HG02970 (cell line): ENCODE measurements at regions not wholly inside any gene's neighbourhood (a gene's known extent, or its start where the extent isn't known, plus 50 kb on each side); places are given as distances from the start of the nearest gene placed in this dataset.

Experiments
- ATAC-seq: cut with Tn5 transposase; IDR thresholded peaks from one replicate; pipeline ENCODE4 v1.9.1; 2021; ENCODE audit warnings: mild to moderate bottlenecking, moderate library complexity, moderate number of reproducible peaks; ENCODE audit not compliant: unreplicated experiment, low FRiP score

DNA sequence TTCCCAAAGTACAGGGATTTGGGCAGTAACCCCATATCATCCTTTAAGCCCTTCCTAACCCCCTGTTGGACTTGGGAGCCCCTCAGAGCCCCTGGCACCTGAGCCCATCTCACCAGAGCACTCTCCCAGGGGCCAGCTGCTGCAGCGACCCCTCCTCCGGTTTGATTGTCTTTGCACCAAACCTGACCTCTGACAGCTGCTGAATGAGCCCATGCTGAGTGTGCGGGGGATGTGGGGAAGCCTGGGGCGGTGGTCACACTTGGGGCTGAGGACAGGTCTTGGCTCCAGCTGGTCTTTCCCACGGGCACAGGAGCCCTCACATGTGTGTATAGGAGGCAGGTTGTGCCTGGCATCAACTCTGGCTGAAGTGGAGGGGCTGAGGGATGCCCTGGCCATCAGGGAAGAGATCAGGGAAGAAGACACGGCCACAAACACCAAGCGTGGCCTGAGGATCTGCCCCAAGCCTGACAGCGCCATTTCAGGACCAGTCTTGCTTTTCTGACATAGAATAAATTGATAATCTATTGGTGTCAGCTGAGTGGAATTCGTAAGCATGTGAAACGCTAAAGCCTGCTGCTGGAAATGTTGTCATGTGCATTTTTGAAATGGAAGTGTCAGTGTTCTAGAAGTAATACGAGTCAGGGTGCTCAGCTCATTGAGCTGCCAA, 102.4 kb downstream of the ACKR3 start:
- no peak for ATAC-seq

DNA sequence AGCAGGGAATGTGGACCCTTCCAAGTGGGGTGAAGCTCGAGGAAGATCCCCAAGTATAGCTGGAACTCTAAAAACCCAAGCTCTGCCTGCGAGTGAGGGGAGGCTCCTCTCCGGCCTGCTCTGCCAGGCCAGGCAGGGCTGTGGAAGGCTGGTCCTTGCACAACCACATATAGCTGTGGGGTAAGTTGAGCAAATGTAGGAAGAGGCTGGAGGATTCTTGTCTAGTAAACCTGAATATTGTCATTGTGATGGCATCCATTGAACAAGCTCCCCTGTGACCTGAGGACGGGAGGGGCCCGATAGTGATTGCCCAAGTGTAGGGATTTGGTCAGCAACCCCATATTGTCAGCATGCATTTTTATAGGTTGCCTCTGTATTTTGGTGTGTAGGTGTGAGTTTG, 103.0 kb downstream of the ACKR3 start:
- ATAC-seq = no peak

DNA sequence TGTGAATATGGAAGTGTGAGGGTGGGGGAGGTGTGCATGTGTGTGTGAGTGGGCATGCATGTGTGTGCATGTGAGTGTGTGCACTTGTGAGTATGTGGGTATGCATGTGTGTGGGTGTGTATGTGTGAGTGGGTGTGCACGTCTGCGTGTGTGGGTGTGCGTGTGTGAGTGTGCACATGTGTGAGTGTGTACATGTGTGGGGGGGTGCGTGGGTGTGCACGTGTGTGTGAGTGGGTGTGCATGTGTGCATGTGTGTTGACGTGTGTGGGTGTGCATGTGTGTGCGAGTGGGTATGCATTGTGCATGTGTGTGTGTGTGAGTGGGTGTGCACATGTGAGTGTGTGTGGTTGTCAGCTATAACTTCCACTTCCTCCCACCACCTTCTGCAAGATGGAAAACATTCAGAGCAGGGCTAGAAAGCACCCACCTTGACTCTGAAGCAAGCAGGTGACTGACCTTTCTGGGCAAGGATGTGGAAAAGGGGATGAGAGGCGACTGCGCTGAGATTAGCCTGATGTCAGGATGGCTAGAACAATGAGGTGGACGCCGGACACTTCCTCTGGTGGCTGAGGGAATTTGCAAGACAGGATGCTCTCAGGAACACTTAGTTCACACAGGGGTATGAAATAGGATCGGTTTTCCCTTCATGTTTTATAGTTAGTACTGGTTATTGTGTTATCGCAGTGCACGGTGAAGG, 103.6 kb downstream of the ACKR3 start:
- ATAC-seq = no peak

DNA sequence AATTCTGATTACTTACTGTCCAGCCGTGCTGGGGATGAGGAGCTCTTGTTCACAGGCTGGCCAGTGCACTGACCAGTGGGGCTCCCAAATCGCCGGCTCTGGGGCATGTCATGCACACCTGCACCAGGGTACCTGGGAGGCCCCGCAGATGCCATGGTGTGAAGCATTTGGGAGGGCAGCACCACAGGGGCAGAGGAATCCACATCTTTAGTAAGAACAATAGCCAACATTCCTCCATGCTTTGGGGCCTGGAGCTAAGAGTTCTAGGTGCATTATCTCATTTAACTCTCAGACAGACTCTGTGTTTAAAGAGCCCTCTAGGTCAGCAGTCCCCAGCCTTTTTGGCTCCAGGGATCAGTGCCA, 104.2 kb downstream of the ACKR3 start:
- ATAC-seq = no peak

DNA sequence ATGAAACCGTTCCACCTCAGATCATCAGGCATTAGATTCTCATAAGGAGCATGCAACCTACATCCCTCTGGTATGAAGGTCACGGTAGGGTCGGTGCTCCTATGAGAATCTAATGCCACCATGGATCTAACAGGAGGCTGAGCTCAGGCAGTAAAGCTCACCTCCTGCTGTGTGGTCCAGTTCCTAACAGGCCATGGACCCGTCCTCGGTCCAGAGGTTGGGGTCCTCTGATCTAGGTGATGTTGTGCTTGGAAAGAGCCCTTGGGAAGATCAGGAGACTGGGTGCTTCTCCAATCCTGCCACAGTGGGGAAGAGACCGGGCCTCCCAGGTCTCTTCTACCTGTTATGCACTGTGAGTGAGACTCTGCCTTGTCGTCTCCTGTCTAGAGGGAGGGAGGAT, 104.6 kb downstream of the ACKR3 start:
- ATAC-seq = no peak

DNA sequence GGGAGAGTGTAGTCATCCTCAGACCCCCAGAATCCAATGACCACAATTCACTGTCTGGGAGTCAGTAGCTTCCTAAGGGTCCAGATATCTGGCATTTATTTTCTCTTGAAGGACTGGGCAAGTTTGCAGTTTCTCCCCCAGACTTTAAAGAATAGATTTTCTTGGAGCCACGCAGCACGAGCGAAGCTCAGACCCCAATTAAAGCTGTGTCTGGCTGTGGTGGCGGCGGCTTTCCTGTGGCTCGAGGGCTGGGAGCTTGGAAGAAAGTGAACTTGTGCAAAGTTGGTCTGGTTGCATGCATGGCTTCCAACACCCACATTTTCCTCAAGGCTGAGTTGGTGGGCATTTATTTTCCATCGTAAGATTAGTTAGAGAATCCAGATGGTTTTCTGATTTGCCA, 105.0 kb downstream of the ACKR3 start:
- no peak for ATAC-seq

DNA sequence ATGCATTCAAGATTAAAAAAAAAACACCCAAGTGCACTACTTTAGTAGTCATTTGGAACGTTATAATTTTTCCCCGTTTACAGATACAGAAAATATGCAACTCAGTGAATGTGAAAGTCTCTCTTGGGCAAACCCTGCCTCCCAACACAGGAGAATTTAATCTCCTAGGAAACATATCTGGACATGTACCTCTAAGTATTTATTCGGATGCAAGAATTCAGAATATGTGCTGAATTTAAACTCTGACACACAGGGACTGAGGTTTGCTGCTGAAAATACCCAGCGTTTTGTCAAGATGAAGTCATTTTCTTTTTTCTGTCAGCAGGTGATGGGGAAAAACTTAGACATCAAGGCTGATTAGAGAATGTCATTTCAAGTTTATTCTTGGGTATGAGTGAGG, 105.4 kb downstream of the ACKR3 start:
- ATAC-seq = no peak

DNA sequence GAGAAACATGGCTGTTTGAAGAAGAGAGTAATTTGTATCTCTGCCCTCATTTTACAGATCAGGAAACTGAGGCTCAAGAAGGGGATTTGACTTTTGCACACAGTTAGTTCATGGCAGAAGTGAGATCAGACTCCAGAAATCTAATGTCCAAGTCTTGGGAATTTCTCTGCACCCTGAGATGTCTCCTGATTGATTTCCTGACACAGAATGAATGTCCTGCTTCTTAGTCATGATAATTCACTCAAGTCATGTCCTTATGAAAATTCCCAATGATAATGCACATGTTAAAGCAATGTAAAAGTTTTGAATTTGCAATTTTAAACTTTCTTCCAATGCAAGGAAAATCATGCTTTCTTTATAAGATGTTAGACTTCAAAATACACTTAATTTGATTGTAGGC, 105.9 kb downstream of the ACKR3 start:
- ATAC-seq = no peak

DNA sequence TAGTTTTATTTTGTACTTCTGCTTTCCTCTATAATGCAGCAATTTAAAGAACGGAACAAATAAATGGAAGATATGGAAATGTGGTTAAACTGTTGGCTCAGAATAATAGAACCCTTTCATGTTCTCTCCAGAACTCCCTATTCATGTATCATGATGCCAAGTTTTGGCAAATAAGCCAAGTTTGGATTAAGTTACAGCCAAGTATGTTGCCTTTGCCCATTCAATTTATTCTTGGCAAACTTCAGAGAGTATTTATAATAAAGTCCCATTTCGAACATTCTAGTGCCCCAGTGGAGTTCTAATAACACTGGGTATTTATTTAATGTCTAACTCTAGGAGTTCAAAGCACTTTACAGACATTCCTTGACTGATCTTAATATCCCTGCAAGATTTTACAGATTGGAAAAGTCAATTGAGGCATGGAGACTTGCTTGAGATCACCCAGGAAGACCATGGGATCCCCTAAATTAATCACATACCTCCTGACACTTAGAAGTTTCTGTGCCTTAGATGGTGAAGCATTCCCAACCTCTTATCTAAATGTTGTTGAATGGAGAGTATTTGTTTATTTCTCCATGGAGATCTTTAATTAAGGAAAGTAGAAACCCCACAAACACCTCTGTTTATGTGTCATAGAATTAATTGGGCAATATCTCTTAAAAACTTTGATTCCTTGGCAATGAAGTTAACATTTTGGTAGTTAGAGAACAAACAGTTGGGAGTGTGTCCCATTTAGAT, 106.7 kb downstream of the ACKR3 start:
- no peak for ATAC-seq

DNA sequence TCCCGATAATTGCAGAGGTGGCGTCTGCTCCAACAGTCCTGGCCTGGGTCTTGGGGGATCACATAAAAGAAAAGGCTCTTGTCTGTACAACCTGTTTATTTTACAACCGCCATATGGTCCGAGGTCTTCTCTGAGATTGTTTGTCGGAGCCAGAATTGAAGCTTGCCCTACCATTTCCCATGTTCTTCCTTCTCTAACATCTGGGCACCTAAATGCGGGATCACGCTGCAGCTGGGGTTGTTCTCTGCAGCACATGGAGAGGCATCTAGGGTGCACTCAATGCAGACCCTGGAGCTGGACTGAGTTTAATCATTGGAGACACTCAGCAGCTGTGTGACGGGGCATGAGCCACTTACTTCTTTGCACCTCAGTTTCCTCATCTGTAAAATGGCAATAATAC, 107.7 kb downstream of the ACKR3 start:
- no peak for ATAC-seq

DNA sequence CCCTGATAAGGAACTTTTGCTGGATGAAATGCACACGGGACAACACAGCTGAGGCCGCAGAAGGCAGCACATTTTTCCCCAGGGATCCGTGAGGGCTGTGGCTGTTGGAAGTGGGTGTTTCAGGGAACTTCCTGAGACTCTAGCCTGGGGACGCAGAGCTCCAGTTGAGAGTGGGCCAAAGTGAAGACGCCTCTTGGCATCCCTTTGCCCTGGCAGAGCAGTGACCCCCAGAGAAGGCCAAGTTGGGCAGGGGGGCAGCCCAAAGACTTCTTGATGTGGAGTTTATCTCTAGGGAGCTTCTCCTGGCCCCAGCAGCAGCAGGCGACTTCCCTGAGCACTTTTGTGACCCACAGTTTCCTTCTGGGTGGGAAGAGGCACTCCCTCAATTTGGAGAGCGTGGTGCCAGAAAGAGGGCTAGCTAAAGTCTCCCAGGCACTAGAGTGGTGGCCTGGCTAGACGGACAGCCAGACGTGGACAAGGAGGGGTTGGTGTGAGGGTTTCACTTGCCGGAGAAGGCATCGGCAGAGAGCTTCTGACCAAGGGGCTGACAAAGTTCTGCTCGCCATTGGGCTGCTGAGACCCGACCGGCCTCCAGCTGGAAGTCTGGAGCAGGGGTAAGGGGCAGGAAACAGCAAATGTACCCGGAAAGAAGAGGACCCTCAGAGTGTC, 108.8 kb downstream of the ACKR3 start:
- no peak for ATAC-seq

DNA sequence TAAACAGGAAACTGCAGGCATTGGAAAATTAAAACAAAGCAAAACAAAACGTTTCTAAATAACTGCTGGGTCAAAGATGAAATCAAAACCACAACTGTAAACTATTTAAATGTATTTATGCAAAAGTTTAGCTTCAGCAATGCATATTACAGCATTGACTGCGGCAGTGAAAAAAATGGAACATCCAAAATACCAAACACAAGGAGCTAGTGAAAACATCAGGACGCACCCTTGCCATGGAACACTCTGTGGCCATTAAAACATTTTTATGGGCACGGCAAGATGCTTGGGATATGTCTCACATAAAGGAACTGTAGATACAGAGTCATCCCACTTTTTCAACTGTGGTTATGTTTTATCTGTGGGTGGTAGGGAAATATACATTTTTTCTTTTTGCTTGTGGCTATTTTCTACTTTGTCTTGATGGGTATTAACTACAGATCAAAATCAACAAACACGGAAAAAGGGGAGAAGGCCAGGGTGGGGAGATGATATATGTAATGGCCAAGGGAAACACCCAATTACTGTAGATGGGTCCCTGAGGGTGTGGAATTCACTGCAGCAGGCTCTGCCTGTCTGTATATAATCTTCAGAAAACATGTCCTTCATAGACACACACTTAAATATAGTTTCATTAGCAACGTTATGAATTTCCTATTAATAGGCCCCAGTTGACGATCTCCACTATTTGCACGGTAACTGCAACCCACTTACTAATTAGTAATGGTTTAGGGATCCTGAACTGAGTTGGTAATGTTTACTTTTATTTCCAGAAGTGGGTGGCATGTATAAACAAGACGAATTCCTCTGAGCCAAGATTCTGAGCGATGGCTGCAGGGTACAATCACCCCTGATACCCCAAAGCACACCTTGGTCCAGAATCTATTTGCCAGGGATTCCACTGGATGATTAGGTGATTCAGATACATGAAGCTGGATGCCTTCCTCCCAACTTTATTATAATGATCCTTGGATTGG, 110.5 kb downstream of the ACKR3 start:
- no peak for ATAC-seq

DNA sequence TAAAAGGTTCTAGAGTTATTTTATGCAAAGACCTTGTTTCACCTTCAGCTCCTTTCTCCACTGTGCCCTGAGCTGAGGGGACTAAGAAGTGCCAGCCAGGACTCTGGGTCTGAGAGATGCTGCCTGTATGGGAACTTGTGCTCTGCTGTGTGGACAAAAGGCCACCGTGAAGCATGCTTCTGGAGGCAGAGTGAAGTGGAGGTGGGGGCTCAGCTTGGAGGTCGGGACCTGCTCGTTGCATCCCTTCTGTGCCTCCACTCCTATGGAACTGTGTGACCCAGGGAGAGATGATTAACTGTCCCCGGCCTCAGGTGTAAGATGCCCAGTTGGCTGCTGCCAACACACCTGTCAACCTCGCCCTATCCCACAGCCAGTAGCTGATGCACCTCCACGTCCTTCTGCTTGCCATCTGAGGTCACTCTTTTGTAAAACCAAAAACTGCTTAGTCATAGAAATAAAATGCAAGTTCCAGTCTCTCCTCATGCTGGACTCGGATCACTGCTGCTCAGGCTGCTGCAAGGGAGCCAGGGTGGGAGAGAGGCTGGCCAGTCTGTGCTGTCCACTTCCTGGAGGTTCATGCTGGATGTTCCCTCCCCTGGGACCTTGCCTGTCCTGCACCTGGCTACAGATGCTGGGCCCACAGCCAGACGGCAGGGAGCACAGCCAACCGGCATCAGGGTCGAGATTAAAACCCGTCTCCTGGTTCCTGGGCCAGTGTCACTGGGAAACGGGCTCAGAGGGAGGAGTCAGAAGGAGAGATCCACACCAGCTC, 113.2 kb downstream of the ACKR3 start:
- no peak for ATAC-seq

DNA sequence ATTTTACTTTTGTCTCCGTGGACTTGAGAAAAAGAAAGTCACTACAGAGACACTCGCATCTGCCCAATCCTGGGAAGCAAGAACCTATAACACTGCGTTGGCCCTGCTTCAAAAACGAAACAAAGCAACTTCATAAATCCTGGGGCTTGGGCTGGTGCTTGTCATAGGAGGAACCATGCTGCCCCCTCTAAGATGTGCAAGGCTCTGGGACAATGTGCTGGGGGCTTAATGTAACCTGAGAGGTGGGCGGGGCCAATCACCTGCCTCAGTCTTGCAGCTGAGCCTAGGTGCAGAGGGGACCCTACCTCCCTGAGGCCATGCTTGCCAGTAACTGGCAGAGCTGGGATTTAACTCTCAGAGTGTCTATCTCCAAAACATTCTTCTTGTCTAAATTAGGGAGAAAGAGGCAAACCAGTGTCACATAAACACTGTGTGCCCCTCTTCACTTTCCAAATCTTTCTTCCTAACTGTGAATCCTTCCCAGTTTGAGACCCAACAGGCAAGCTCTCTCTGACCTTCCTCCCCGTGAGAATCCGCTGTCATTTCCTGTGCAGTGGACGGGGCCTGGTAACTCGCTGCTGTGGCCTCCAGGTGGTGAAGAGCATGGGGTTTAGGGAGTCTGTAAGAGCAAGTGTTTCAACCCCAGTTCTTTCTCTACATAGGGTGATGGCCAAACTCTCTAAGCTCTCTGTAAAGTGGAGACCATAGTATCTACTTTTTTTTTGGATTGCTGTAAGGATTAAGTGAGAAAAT, 115.1 kb downstream of the ACKR3 start:
- no peak for ATAC-seq

DNA sequence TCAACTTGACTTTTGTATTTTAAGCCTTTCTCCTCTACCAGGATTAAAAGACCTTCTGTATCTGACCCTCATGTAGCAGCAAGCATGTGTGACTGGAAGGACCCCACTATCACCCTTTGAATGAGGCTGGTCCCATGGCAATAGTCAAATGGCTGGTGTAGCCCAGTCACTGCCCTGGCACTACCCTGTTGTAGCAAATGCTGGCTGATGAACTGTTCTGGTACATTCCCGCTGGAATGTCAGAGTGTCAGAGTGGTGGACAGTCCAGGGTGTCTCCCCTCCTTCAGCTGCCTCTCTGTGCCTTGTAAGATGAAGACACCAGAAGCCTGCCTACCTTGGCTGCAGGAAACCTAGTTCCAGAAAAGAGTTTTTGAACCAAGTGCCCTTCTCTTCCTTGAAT, 115.7 kb downstream of the ACKR3 start:
- ATAC-seq = no peak

DNA sequence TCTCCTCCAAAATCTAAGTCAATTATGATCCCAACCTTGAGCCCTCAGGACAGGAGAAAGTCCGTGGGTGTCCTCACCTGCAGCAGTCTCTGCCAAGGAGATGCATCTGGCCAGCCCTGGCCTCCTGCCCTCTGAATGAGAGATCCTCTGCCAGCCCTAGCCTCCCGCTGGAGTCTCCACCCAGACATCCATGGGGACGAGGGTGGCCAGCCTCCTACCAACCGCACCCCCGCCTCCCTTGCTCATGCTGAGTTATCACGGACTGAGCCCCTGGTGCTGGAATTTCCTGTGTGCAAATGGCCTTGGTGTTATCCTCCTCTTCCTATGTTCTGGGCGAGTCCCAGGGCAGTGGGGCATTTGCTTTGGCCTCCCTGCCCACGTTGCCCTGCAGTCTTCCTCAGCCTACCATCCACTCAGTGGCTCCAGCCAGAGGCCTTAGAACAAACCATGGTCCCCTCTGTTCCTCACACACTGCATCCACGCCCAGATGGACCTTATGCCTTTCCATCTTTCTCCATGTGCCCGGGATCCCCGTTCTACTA, 116.4 kb downstream of the ACKR3 start:
- no peak for ATAC-seq

DNA sequence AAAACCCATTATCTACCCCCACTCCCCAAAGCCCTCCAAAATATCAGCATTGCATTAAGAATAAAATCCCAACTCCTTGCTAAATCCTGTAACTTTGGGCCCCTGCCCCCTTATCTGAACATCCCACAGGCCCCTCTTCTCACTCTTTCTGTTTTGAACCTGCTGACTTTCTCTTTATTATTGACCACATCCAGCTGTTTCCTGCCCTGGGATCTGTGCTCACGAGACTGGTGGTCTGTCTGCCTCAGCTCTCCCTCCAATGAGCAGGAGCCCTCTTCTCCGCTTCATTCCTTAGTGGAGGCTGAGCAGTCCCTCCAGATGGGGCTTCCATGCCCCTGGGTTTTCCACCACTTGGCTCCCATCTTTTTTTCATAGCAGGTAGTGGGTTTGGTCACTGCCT, 116.9 kb downstream of the ACKR3 start:
- no peak for ATAC-seq

DNA sequence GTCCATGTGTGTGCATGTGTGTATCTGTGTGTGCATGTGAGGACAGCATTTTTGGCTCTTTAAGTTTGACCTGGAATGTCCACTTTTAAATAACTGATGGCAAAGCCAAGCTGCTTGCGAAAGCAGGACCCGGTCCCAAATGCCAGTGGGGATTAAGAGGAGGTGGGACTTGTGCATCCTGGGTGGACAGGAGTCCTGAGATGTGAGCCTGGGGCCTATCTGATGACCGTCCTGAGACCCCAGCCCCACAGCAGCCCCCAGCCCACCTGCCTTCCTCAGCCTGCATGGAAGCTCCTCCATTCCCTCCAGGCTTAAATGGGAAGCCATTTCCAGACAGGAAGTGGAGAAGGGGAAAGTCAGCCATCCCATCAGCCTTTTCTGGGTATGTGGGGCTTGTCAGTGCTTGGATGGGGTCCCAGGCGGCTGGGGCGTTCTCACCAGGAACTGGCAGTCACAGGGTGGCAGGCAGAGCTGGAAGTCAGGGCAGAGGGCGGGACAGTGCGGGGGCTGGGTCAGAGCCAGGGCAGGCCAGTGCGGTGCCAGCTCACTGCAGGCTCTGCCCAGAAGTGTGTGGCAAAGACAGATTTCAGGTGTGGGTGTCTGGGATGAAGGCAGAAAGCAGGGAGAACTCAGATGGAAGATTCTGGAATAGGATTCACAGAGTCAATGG, 117.8 kb downstream of the ACKR3 start:
- ATAC-seq = no peak
